Posterior vena cava (tissue), 2 donors: ENCODE measurements at regions not wholly inside any gene's neighbourhood (a gene's known extent, or its start where the extent isn't known, plus 50 kb on each side); places are given as distances from the start of the nearest gene placed in this dataset.

Source experiments
- DNase-seq: peaks from one replicate; pipeline ENCODE4 v3.0.0-alpha.2; 2020; ENCODE audit warnings: low spot score
- intact Hi-C, 2 donors: fragments of 100-400 bp; cut with DNase I; formaldehyde crosslinking; loops; one replicate each; pipeline versions ENCODE4 v1.14.1 to v1.14.2; 2022 to 2023
- donor health status: DM: yes; HTN: yes; CAD: no.
- donor health status: DM: yes; HTN: yes; CAD: no.

DNA sequence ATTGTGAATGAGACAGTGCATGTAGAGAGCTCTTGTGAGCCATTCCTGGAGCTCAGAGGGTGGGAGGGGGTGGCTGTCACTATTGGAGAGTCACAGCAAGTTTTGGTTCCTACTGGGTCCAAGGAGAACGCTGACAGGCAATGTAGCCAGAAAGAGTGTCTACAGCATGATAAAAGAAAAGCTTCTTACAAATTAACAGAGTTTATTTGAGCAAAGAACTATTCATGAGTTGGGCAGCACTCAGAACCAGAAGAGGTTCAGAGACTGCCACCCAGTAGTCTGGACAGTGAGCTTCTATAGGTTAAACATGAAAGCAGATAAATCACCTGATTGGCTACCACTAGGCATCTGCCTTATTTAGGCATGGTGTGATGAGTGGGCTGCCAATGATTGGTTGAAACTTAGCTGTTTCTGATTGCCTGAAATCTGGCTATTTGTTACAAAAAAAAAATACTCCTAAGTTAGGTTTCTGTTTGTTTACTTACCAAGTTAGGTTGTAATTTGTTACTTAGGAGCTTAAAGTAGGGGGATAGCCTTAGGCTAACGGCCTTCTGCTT, 473.4 kb downstream of the PREX1 start:
- intact Hi-C loops, result no loop called here
- no peak for DNase-seq

DNA sequence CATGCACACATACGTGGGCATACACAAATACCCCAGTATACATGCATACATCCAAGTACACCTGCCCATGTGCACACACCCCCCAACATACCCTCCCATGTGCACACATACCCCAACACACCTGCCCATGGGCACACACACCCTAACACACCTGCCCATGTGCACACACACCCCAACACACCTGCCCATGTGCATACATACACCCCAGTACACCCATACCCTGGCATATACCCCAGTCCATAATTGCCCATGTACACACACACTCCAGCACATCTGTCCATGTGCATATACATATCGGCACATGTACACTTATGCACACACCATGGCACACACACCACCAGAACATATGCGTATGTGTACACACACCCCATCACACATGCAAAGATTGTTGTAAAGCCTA, 475.2 kb downstream of the PREX1 start:
- DNase-seq, result no peak
- intact Hi-C loops, result no loop called here

DNA sequence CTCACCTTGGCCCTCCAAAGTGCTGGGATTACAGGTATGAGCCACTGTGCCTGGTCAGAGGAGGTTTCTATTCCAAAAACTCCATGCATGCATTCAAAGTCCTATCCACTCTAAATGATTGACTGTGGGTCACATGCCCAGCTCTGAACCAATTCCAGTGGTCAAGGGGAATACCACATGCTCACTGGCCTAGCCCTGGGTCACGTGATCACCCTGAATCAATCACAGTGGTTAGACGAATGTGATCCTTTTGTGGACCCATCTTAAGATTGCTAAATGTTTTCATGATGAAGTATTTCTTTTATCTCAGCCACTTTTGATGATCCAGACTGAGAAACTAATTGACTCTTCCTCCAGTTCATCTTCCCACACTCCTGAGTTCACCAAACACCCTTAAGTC, 475.8 kb downstream of the PREX1 start:
- intact Hi-C loops, result no loop called here
- DNase-seq, result no peak

DNA sequence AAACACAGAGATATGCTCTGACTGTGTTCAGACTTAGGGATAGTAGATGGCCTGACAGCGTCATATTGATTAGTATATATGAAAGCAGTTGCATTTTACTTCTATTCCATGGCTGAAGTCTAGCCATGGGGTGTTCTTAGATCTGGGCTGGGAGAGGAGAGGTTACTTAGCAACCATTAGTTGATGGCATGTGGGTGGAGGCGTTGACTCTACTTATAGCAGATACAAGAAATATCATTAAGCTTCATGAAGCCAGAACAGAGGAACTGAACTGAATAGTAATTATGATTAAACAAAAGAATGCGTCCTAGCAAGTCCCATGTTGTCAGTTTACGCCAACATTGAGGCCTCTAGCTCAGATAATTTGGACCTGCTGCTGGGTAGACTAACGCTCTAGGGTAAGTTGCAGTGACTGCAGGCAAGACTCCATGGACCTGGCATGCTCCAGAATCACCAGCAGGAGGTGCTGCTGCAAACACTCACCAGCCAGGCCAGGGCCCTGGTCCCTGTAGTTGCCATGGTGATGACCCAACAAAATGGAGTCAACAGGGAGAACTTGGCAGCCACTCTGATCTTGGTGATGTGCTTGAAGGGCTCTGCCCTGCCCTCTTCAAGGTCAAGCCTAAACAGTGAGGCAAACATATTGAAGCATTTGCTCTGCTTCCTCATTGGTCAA, 477.3 kb downstream of the PREX1 start:
- intact Hi-C loops, result no loop called here
- no peak for DNase-seq

DNA sequence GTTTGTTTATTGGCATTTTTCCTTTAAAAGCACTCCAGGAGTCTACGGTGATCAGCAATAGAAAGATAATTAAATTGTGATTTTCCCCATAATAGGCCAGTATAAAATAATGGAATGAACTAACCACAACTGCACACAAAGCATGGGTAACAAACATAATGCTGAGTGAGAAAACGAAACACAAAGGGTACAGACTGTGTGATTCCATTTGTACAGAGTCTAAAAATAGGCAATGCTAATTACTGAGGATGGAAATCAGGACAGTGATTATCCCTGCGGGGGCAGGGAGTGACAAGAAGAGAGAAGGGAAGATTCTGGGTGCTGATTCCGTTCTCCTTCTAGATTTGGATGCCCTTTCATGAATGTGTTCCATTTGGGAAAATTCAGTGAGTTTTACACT, 478.1 kb downstream of the PREX1 start:
- intact Hi-C loops, result no loop called here
- DNase-seq, result no peak

DNA sequence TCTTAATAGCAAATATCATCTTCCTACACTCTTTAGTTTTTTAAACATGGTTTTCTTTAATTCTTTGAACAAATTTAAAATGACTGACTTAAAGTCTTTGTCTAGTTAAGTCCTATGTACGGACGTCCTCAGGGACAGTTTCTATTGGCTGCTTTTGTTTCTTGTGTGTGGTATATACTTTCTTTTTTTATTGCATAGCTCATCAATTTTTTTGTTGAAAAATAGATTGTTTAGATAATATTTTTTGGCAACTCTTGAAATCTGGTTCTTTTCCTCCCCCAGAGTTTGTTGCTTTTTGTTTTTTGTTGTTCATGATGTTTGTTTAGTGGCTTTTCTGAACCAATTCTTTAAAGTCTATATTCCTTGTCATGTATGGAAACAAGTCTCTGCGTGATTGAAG, 479.8 kb downstream of the PREX1 start:
- no peak for DNase-seq
- intact Hi-C loops, result no loop called here

DNA sequence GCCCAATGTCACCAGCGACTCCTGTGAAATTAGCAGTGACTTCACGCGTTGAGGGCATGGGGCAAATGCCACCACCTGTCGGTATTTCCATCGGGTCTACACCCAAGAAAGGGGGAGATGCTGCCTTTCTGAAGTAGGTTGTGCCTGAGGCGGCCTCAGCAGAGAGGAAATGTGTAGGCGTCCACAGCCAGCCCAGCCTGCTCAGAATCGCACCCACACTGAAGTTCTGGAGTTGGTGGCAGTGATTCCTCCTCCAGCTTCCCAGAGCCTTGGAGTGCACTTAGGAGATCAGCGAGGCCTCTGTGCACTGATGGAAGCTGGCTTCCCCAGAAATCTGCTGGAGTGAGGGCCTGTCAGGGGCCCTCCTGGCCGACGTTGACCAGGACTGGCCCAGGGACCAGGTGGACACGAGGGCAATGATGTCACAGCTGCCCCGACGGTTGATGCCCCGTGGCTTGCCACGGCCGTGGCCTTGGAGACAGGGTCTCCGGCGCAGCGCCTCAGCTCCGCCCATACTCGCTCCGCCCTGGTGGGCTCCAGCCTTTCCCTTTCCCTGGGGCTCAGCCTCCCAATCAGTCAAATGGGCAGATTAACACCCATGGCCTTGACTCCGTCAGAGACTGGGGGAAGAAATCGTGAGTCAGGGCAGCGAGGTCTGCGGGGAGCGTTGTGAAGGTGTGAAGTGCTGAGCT, 484.8 kb downstream of the PREX1 start:
- DNase-seq, result no peak
- intact Hi-C loops, result no loop called here

DNA sequence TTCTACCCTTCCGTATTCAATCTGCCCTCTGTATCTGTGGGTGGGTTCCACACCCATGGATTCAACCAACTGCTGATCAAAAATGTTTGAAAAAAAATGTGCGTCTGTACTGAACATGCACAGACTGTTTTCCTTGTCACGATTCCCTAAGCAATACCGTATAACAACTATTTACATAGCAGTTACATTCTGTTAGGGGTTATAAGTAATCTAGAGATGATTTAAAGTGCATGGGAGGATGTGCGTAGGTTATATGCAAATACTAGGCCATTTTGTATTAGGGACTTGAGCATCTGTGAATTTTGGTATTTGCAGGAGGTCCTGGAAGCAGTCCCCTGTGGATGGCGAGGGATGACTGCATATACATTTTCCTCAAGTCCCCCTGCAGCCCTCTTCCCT, 486.9 kb downstream of the PREX1 start:
- intact Hi-C loops, result no loop called here
- DNase-seq, result no peak

DNA sequence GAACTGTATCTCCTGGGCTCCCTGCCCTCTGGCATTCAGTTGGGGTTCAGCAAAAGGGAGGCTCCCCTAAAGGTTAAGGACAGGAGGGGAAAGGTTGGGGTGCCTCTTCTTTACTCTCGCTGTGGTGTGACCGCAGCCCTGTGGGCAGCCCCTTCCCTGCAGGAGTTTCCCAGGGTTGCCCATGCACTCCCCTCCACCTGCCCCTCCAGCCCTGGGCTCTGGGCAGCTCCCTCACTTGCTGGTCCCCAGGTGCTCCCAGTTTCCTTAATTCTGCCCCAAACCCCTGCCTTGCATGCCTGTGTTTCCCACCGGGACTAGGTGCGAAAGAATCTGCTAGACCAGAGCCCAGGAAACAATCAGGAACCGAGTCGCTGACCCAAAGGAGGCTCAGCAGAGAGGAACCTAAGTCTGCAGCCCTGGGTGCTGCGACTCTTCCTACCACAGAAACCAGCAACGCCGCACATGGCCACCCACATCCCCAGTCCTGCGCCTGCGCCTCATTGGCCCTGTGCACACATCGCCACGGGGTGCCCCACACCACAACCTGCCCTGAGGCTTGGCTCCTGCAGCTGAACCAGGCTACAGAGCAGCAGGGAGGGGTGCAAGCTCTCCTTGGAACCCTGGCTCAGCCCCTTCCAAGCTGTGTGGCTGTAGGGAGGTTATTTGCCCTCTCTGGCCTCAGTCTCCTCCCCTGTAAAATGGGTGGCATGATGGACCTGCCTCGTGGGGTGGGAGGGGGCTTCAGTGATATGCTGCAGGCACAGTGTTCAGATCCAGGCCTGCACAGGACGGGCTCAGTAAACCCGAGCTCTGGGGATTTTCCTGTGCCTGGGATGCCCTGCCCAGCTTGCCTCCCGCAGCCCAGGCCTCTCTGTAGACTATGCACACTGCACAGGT, 487.6 kb downstream of the PREX1 start:
- DNase-seq, result no peak
- intact Hi-C loops, result no loop called here

DNA sequence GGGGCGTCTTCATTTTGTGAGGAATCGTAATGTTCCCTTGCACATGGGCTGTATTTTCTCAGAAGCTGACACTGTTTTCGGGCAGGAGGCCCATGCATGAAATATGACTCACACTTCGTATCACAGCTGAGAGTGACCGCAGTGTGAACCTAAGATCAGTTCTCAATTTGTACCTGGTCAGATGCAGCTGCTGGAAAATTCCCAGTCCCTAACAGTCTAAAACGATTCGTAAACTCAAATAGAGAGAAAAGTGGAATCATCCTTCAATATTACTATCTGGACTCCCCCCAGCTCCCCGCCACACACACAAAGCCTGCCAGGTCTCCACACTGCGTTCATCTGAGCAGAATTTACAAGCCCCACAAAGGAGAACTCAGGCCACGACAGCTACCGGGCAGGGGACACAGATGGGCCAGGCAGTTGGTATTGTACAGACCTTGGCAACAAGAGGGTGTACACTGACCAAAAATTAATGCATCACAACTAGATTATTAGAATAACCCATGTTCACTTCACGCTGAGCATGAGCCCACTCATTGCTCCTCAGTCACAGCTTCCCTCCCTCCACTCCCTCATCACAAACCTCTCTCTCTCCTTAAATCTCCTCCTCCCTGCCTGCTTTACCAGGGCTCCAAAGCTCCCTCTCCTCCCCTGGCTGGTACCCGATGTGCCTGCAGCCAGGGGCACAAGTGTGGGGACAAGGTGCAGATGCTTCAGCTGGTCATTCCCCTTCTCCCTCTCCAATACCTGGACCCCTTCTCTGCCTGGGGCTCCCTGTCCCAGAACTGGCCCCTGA, 488.4 kb downstream of the PREX1 start:
- intact Hi-C loops, result no loop called here
- no peak for DNase-seq

DNA sequence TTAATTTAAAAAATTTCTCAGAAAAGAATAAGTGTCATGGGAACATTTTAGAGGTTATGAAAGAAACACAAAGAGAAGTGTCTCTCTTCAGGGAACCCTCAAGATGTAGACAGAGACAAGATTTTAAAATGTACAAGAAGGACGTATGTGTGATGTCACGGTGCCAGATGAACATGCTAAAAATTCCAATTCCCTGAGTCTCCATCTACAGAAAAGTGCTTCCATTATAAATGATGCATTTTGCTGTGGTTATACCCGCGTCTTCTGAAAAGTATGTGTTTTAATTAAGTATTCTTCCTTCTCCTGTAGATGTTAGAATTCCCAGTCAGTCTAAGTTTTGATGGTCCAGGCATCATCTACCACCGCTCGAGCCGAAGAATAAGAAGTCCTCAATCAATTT, 489.1 kb downstream of the PREX1 start:
- intact Hi-C loops, result no loop called here
- no peak for DNase-seq

DNA sequence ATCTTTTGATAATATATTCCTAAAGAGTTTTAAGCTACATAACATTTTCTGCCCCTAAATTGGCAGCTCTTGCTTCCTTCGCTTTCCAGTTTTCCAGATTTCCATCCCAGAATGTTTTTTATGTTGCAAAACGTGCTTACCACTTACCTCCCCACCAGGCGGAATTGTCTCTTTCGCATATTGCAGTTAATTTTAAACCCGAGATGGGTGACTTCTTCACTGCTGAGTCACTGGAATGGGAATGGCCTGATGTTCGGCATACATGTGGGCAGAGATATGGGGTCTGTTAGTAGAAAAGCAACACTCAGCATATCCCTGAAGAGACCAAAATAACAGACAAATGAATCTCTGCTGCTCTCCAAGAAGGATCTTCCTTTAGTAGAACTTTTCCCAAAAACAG, 491.2 kb downstream of the PREX1 start:
- intact Hi-C loops, result no loop called here
- no peak for DNase-seq

DNA sequence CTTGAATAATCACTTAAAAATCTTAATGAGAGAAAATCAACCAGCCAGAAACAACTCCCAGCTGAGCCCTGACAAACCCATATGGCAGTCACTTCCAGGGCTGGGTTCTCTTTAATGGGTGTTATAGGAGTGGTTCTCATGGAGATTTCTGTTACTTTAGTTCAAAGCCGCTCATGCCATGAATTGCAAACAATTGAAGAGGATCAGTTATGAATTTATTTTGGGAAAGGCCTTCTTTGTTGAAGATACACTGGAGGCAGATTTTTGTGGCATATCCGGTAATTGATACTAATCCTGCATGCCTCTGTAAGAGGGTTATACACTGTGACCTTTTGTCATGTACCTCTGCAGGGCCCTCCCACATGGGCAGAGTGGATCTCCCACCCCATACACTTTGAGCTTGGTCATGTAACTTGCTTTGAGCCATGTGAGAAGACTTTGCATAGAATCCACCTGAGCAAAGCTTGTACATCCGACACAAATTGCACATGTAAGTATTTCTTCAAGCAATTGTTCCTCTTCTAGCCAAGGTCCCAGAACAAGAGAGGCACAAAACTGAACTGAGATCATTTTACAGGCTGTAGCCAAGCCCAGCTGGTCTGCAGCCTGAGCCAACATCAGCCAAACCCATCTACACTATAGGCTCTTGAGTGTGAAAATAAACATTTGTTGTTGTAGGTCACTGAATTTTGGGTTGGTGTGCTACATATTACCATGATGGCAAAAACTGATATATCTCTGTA, 492.3 kb downstream of the PREX1 start:
- intact Hi-C loops, result no loop called here
- DNase-seq, result no peak

- intact Hi-C loops, result no loop called here
- no peak for DNase-seq
Observed at GRCh38 chr20:48333707-48334106, 494.1 kb downstream of the PREX1 start.

- no peak for DNase-seq
- intact Hi-C loops, result no loop called here
Observed at GRCh38 chr20:48332555-48332954, 495.2 kb downstream of the PREX1 start.

DNA sequence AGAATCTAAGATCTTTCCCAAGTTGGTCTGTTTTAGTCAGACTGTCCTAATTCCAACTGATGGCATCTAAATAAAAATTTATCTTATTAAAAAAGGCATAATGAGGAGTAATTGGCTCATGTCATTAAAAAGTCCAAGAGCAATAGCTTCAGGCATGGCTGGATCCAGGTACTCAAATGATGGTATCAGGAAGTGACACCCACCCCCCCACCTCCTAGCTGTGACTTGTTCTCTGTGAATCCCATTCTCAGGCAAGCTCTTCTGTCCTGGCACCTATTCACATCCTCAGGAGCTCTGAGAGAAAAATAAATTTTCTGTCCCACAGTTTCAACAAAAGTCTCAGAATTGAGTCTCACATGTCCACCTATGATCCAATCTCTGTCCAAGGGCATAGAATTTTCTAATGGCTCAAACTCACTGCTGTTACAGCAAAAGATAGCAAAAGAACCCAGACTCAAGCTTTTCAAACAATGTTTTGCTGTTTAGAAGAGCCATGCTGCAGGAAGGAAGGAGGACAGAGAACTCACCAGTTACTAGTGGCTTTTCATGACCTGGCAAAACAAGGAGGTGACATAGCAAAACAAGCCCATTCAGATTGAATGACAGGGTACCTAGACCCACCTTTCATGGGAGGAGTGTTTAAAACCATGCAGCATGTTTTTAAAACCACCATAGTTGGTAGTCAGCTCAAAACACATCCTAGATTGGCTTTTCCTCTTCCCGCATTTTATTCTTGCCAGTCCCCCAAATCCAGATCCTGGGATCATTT, 496.1 kb downstream of the PREX1 start:
- no peak for DNase-seq
- intact Hi-C loops, result no loop called here

DNA sequence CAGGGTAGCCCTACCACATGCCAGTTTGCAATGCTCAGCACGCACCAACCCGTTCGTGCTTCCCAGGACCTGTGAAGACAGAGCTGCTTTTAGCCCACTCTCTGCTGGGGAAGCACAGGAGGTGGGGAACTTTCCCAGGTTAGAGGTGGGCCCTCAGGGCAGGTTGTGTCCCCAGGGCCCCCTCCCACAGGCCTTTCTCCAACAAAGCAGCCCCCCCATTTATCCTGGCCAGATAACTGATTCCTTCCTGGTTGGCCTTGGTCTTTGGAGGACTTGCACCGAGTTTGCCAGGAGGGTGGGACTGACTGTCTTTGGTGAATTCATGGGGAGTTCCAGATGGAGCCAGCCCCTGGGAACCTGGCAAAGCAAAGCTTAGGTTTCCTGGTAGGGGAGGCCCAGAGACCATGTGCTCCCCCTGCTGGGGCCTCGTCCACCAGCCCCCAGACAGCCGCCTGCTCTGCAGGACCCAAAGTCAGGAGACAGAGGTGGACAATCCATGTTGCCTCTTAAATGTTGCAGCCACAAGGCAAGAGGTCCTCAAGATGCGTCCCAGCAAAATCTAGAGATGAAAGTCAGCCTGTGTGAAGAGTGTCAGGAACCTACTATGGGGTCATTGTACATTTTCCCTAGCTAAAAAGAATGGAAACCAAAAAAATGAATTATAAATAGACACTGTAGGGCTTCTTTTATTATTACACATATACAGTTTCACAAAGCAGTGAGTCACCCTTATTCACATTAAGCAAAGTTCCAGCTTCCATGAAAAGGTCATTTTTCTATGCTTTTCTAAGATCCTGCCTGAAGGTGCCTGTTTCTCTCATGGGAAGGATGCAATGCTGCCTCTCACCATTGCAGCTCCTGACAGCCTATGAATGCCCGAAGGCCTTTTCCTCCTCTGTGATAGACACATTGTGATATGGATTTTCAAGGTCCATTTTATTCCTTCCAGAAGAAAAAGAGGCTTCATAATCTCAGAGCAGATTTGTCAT, 497.8 kb downstream of the PREX1 start:
- intact Hi-C loops, result loop anchor here in 1 of 2 donors (5.0 kb wide), 1 partner anchor 1988 kb away; no protein-coding TSS in a partner anchor
- no peak for DNase-seq
